Chondrocyte (in vitro differentiated cells): ENCODE measurements at regions not wholly inside any gene's neighbourhood (a gene's known extent, or its start where the extent isn't known, plus 50 kb on each side); places are given as distances from the start of the nearest gene placed in this dataset.
"Not testable (repeated sequence)": the region's sequence is repeated elsewhere in the genome, so short reads cannot be mapped to it uniquely, and the experiment has no call there.

Experiments
- DNase-seq: peaks from one replicate; pipeline ENCODE4 v3.0.0; 2021; ENCODE audit warnings: mixed read lengths, low spot score
- H3K27ac Mint-ChIP-seq: one replicate; pipeline ENCODE4 v1.8.0; 2021; ENCODE audit warnings: mild to moderate bottlenecking, moderate library complexity, mixed read lengths; ENCODE audit not compliant: unreplicated experiment
- H3K27me3 Mint-ChIP-seq: 2 replicates; pipeline ENCODE4 v1.8.0; 2021; ENCODE audit warnings: low read depth, mixed read lengths
- H3K36me3 Mint-ChIP-seq: 2 replicates; pipeline ENCODE4 v1.8.0; 2021; ENCODE audit warnings: low read depth, mixed read lengths
- H3K4me1 Mint-ChIP-seq: 2 replicates; pipeline ENCODE4 v1.8.0; 2021; ENCODE audit warnings: low read depth, mild to moderate bottlenecking, mixed read lengths
- H3K4me3 Mint-ChIP-seq: one replicate; pipeline ENCODE4 v1.8.0; 2021; ENCODE audit warnings: mild to moderate bottlenecking, moderate library complexity, mixed read lengths; ENCODE audit not compliant: unreplicated experiment
- H3K9me3 Mint-ChIP-seq: 2 replicates; pipeline ENCODE4 v1.8.0; 2021; ENCODE audit warnings: low read depth, mixed read lengths
- CTCF ChIP-seq: fragments of 200-600 bp; sonication (generic); IDR thresholded peaks from 2 replicates; pipeline ENCODE4 v1.5.0; 2021; ENCODE audit warnings: antibody characterized with exemption, mild to moderate bottlenecking, moderate library complexity

- H3K4me3 Mint-ChIP-seq = no peak overlapping the region
- peaks cover 17% of the 10 kb centered on the region for H3K9me3 Mint-ChIP-seq
- H3K27me3 Mint-ChIP-seq = no peaks in the 10 kb centered on the region
- TF ChIP-seq CTCF = no peak
- no peak for DNase-seq
- peaks cover 7% of the 10 kb centered on the region for H3K4me1 Mint-ChIP-seq
- peaks cover 6% of the 10 kb centered on the region for H3K36me3 Mint-ChIP-seq
- H3K27ac Mint-ChIP-seq = no peak overlapping the region
Measured at GRCh38 chr6:112603726-112604125, 256.6 kb downstream of the RFPL4B start.

- Mint-ChIP-seq H3K4me3 (no peak overlapping the region), H3K27me3 (no peaks in the 10 kb centered on the region), H3K27ac (no peak overlapping the region), H3K4me1 (peaks cover 7% of the 10 kb centered on the region), H3K36me3 (peaks cover 6% of the 10 kb centered on the region), H3K9me3 (peaks cover 22% of the 10 kb centered on the region)
- no peak for TF ChIP-seq CTCF
- DNase-seq = no peak
Measured at GRCh38 chr6:112606656-112607435, 259.7 kb downstream of the RFPL4B start.

- H3K4me1 Mint-ChIP-seq, H3K27ac Mint-ChIP-seq, DNase-seq, H3K36me3 Mint-ChIP-seq, H3K27me3 Mint-ChIP-seq, H3K4me3 Mint-ChIP-seq: not testable (repeated sequence)
- peaks cover 14% of the 10 kb centered on the region for H3K9me3 Mint-ChIP-seq
Measured at GRCh38 chr6:112608925-112609324, 261.8 kb downstream of the RFPL4B start.

- H3K36me3 Mint-ChIP-seq = peaks cover 3% of the 10 kb centered on the region
- peaks cover 8% of the 10 kb centered on the region for H3K9me3 Mint-ChIP-seq
- no peak overlapping the region for H3K27ac Mint-ChIP-seq
- no peaks in the 10 kb centered on the region for H3K27me3 Mint-ChIP-seq
- TF ChIP-seq CTCF = no peak
- no peak overlapping the region for H3K4me3 Mint-ChIP-seq
- H3K4me1 Mint-ChIP-seq = no peaks in the 10 kb centered on the region
- DNase-seq = no peak
Measured at GRCh38 chr6:112613410-112613809, 266.3 kb downstream of the RFPL4B start.

GRCh38 chr6:112618849-112619248 lies 271.7 kb downstream of the RFPL4B start:
- no peak for DNase-seq
- Mint-ChIP-seq H3K36me3 (no peaks in the 10 kb centered on the region), H3K27ac (no peak overlapping the region), H3K4me3 (no peak overlapping the region), H3K27me3 (no peaks in the 10 kb centered on the region), H3K9me3 (no peaks in the 10 kb centered on the region), H3K4me1 (peaks cover 5% of the 10 kb centered on the region)
- TF ChIP-seq CTCF = peak; percentile 52
